ENCODE measurements at regions not wholly inside any gene's neighbourhood (a gene's known extent, or its start where the extent isn't known, plus 50 kb on each side); places are given as distances from the start of the nearest gene placed in this dataset.
"Not testable (repeated sequence)": the region's sequence is repeated elsewhere in the genome, so short reads cannot be mapped to it uniquely, and the experiment has no call there.

DNA sequence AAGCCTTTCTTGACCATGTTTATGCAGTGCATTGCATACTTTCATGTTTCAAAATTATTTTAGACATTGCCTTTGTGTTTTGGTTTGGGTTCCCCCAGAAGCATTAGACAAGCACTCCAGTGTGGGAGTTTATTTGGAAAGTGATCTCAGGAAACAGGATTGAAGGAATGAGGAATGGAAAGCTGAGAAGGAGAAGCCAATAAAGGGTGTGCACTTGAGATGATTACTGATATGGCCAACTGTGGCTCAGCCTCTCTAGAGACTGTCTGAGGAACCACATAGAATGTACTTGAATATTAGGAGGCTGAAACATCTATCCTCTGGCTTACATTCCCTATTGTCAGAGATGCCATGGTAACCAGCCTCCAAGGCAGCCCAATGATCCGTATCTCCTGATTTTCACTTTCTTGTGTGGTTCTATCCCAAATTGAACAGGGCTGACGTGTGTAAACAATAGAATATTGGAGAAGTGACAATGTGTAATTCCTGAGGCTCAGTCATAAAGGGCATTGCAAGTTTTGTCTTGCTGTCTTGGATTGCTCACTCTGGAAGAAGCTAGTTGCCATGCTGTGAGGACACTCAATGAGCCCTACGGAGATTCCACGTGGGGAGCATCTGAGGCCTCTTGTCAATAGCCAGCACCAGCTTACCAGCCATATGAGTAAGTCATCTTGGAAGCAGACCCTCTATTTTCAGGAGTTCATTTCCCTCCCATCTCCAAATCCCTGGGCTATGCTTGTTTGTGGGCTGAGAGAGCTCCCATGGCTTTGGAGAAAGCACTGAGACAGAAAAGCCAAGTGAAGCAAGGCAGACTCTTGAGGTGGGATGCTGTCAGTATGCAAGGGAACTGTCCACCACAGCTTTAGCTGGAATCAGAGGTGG lies 84.7 kb downstream of the SCN11A start:
- H3K27ac ChIP-seq, result no peak overlapping the region
- peak; percentile 43 for DNase-seq (ENCODE audit: low read depth, low spot score)

DNA sequence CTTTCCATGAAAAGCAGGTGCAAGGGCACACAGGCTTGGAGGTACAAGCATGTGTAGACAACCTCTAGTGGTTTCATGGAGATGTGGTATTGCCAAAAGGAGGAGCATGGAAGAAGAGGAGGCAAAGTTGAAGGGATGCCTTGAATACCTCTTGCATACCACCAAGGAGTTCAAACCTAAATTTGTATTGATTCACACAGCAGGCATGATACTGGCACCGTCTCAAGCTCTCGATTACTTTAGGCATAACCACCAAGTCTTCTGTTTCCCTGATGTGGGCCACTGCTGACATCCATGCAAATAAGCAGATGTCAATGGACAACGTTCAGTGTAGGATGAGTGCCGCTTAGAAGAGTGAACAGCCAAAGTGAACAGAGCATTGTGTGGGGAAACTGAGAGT lies 87.1 kb downstream of the SCN11A start:
- no peak overlapping the region for H3K27ac ChIP-seq
- no peak for DNase-seq (ENCODE audit: low read depth, low spot score)

DNA sequence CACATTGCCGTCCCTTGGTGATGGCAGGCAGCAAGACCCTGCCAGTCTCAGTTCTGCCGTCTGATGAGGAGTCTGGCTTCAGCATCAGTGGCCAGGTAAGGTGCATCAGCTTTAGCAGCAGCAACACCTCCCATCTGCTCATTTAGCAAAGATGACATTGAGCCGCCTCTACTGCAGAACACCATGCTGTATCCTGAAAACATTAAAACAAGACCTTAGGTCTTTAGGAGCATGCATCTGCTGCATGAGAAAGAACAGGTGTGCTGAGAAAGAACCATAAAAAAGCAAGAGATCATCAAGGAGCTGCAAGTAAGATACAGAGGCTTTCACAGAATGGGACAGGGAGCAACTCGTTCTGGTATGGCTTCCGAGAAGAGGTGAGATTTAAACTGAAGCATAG lies 87.5 kb downstream of the SCN11A start:
- no peak for DNase-seq (ENCODE audit: low read depth, low spot score)
- no peak overlapping the region for H3K27ac ChIP-seq

DNA sequence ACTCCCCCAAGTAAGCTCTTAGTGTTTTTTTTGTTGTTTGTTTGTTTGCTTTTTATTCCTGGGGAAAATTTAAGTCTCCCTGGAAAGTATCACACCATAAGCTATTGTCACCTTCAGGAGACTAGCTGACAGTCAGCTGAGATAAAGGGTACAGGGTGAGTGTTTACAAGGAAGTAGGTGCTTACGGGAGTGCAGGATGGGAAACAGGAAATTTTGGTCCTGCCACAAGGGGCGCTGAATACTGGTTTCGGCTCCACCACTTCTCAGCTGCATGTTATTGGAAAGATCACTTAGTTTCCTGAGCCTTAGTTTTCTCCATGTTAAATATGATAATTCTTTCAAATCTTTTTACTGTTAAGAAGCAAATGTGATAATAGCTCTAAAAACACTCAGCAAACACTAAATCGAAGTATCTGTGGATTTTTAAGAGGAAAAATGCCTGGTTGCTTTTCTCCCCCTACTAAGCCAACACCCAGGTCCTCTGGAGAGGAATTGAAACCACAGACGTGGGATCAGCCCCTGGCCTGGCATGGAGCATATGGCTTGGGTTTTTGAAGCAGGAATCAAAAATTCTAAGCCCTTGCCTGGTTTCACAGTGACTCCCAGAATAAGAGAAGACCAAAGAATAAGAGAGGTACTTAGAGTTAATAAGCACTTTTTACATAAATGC lies 90.7 kb downstream of the SCN11A start:
- no peak for DNase-seq (ENCODE audit: low read depth, low spot score)
- H3K27ac ChIP-seq, result no peak overlapping the region

DNA sequence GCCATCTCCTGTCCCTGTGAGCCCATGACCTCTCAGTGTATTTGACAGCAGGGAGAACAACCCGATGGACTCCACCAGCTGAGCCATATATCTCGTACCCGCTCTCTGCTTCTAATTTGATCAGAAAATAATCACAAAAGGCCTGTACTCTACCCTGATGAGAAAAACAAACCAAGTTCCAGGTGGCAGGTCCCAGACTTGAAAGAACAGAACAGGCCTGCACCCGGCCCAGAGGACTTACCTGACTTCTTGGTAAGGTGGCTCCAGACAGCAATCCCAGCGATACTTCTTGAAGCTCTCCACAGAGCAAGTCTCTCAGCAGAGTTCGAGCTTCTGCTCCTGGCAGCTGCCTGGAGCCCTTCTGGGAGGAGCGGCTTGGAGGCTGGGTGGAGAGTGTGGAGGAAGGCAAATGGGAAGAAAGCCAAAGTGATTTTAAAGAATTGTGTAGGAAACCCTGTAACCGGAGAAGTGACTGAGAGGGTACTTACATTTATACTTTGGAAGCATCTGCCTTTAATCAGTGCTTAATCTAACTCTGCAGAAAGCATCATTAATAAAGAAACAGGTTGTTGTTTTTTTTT lies 91.6 kb downstream of the SCN11A start:
- DNase-seq (ENCODE audit: low read depth, low spot score), result no peak

DNA sequence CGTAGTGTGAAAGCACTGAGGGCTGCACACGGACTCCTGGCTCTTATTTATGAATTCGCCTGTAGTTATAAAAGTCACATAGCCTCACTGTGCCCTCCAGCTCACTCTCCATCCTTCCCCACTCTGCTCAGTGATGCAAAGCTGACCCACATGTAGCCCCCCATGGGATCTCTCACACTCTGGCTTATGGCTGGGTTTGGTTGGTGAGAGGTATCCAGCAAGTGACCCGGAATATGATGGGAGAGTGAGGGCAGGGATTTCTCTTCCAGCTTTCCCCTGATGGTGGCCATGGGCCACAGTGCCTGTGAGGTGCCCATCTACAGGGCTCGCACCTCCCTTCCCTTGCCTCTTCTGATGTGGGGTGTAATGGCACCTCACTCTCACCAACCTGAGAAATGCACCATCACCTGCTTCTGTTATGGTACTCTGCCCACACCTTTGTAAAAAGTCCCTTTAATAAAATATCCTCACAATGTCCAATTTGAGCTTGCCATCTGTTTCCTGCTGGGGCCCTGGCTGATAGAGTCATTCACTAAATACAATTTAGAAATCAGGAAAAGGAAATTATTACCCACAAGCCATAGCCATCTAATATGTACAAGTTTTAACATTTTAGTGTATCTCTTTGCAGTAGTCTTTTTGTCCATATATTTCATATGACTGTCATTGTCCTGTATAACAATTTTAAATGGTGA lies 93.6 kb downstream of the SCN11A start:
- DNase-seq (ENCODE audit: low read depth, low spot score), result no peak
- H3K27ac ChIP-seq, result no peak overlapping the region

More for the DNA sequence above, 91.6 kb downstream of the SCN11A start:
- no peak overlapping the region for H3K27ac ChIP-seq

DNA sequence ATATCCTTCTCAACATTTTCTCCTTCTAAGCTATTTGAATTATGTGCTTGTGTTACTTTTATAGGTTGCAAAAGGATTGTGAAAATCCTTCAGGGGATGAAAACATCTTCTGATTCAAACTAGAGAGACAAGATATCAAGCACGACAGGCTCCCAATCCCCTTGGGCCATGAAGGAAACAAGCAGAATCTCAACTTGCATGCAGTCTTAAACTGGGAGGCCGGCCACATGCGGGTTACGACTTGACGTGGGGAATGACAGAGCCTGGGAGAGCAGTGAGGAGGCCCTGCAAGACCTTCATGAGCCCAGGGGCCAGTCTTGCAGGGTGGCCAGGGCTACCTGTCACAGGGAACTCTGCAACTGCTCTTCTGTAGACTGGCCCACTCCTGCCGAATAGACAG lies 94.4 kb downstream of the SCN11A start:
- H3K27ac ChIP-seq, result no peak overlapping the region
- no peak for DNase-seq (ENCODE audit: low read depth, low spot score)

DNA sequence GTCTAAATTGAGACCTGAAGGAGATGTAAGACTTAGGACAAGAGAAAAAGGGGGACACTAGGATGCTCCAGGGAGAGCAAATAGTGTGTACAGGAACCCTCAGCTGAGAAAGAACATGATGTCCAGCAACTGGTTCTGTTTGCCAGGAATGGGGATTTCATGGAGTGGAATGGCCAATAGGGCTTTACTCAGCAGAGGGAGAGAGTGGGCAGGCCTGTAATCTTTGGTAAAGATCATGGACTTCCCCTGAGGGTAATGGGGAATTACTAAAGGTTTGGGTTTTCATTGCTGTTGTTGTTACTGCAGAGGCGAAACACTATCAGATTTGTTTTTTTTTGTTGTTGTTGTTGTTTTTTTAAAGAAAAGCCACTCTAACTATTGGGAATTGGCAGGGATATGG lies 99.0 kb downstream of the SCN11A start:
- no peak for DNase-seq (ENCODE audit: low read depth, low spot score)
- no peak overlapping the region for H3K27ac ChIP-seq

DNA sequence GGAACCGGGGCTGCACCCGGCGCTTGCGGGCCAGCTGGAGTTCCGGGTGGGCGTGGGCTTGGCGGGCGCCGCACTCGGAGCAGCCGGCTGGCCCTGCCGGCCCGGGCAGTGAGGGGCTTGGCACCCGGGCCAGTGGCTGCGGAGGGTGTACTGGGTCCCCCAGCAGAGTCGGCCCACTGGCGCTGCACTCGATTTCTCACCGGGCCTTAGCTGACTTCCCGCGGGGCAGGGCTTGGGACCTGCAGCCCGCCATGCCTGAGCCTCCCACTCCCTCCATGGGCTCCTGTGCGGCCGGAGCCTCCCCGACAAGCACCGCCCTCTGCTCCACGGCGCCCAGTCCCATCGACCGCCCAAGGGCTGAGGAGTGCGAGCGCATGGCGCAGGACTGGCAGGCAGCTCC lies 100.6 kb downstream of the SCN11A start:
- not testable (repeated sequence) for H3K27ac ChIP-seq; DNase-seq (ENCODE audit: low read depth, low spot score)

DNA sequence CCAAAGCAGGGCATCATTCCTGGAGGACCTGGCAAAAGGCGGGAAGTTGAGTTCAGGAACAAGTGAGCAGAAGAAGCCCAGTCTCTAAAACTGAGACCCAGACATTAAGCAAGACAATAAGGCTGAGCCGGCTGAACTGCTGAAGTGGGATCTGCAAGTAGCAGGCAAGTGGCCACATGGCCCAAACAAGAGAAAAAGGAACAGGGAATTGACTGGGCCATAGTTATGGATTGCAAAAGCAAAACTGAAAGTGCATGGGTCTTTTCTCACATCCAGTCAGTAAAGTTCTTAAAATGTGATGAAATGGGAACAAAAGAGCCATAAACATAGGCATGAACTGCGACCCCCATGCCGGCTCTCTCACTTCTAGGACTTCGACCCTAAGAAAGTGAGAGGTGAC lies 101.2 kb downstream of the SCN11A start:
- no peak overlapping the region for H3K27ac ChIP-seq
- no peak for DNase-seq (ENCODE audit: low read depth, low spot score)

DNA sequence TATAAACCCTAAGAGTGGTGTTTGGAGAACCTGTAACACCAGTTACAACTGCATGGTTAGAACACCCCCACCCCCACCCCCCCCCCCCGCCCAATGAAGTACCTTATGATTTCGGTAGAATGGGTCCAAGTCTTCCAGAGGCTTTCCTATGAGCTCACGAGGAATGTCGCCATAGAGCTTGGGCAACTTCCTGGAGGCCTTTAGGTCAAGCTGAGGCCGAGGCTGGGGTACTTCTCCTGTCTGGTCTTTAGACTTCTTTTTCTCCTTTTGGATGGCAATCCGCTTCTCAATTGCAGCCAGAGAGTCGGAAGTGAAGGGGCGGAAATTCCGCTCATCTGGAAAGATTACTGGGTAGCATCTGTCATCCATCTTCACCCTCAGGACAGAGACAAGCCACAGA lies 101.8 kb downstream of the SCN11A start:
- no peak for DNase-seq (ENCODE audit: low read depth, low spot score)
- H3K27ac ChIP-seq, result no peak overlapping the region

DNA sequence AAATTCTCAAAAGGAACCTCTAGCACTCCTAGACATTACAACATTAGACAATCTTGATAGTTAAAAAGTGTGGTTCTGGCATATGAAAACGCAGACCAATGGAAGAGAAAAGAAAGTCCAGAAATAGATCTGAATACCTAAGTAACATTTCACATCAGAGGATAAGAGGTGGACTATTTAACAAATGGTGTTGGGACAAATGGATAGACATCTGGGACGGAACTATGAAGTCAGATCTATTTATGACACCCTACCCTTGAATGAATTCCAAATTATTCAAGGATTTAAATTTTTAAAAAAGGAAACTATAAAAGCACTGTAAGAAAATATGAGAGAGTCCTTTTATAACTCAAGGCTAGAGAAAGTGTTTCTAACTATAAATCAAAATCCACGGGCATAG lies 111.3 kb downstream of the SCN11A start:
- no peak overlapping the region for H3K27ac ChIP-seq
- DNase-seq (ENCODE audit: low read depth, low spot score), result no peak

DNA sequence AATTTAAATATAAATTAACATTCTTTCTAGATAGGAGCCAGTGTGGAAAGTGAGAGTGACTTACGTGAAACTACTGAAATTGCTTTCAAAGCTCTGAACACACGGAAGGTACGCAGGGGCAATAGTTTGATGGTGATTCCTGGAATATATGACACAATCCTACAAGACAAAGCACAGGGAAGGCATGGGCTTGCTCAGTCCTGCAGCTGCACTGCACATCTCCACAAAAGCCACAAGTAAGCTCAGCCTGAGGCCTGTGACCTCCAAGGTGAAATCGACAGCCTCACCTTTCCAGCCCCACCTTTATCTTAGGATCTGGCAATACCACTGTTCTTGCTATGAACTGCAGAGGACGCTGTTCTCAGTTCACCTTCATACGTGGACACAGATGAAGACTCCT lies 109.3 kb upstream of the SCN10A start:
- no peak overlapping the region for H3K27ac ChIP-seq
- DNase-seq (ENCODE audit: low read depth, low spot score), result no peak

DNA sequence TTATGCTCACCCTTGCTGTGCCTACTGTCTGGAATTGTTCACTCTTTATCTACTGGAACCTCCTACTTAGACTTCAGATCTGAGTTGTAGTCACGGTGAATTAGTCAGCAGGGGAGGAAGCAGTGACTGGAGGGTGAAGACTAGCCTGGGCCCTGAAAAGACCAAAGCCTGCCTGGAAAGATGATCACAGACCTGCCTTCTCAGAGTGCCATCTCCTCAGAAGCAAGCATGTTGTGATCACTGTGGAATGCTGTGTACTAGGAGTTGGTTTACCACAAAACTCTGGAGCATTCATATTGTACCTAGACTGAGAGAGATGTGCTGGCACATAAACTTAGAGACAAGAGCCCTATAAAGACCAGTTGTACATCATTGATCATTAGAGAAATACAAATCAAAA lies 100.7 kb upstream of the SCN10A start:
- no peak for DNase-seq (ENCODE audit: low read depth, low spot score)
- no peak overlapping the region for H3K27ac ChIP-seq

DNA sequence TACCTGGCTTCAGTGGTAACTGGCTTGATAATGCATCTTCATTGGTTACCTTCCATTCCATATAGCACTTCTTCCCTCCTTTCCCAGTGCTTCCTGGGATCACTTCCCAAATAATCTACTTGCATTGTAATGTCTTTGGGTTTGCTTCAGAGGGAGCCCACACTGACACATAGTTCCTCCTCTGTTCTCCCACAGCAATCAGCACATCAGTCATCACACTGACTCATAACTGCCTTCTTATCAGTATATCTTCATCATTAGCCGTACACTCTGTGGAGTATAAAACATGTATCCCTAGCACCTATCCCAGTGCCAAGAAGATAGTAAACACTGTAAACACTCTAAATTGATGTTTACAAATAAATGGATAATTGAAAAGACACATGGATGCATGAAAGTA lies 91.4 kb upstream of the SCN10A start:
- H3K27ac ChIP-seq, result no peak overlapping the region
- no peak for DNase-seq (ENCODE audit: low read depth, low spot score)

DNA sequence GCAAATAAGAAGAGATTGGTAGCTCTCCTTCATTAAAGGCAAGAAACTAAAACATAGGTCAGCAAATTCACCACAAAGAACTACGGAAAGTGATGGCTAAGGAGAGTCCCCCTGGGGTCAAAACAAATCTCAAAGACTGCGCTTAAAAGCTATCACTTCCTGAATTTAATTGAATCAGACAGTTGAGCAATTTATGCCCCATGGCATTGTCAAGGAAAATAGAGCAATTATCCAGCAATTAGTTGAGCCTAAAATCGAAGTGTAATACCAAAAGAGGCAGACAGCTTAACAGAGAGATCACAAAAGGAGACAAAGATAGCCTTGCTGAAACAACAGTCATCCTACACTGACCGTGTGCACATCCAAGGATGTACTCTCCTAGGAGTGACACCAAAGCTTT lies 74.4 kb upstream of the SCN10A start:
- no peak for DNase-seq (ENCODE audit: low read depth, low spot score)

DNA sequence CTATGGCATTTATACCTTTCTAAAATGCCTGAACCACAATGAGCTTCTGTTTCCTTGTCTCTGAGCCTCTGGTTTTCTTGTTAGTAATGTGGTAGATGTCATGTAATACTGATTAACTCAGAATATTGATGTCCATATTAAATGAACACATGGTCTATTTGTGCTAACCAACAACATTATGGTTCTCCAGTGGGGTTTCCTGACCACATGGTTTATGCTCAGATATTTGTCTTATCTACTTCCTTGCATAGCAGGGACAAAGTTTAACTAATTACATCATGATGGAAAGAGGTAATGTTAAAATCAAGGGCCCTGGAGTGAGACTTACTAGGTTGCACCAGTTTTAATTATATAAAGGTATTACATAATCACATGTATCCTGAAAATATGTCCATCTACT lies 62.6 kb upstream of the SCN10A start:
- no peak overlapping the region for H3K27ac ChIP-seq
- no peak for DNase-seq (ENCODE audit: low read depth, low spot score)

More for the DNA sequence above, 74.4 kb upstream of the SCN10A start:
- no peak overlapping the region for H3K27ac ChIP-seq

Measured in epithelial cell of prostate (primary cell).